Stimulated activated CD4-positive, alpha-beta T cell treated with anti-CD3 and anti-CD28 coated beads, Interleukin-2, amount 100 ng/mL, for 48 hours (primary cell): ENCODE measurements at regions not wholly inside any gene's neighbourhood (a gene's known extent, or its start where the extent isn't known, plus 50 kb on each side); places are given as distances from the start of the nearest gene placed in this dataset.

Source experiments
- DNase-seq, 2 donors: peaks; one replicate each; pipeline ENCODE4 v3.0.0-alpha.2; 2020

DNA sequence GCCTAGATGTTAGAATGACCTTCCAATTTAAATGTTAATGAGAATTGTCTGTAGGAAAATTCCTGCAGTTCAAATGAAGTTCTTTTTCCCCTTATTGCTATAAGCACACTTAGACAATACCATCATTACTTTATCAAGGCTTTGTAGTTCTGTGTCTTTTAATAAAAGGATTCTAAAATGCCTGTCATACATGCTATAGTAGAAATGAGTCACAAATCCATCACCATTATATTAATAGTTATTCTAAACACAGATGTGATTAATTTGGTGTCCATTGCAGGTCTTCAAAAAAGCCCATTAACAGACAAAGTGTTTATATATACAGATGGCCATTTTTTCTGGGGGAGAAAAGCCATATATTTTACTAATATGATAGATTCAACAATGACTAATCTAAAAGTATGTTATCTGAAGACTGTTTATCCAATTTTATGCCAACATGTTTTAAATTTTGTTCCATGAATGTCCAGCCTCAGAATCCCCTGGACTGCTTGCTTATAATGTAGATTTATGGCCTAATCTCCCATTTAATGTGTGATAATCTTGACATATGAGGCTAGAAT lies 1678.3 kb upstream of the PCDH20 start:
- no peak for DNase-seq

DNA sequence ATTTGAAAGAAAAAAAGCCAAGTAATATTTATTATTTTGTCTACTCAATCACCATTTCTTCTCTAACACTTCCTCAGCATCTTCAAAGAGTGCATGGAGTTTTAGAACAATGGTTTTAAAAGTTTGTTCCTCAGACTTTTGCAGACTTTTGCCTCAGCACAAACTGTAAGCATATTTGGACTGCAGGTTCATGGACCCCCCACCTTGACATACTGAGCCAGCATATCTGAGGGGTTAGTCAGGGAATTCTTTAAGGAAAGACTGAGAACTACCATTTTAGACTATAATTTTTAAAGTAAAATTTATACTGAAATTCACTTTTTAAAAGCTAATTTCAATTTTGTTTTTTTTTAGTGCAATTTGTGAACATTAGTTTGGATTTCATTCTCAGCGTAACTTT lies 1676.8 kb upstream of the PCDH20 start:
- DNase-seq, result no peak

DNA sequence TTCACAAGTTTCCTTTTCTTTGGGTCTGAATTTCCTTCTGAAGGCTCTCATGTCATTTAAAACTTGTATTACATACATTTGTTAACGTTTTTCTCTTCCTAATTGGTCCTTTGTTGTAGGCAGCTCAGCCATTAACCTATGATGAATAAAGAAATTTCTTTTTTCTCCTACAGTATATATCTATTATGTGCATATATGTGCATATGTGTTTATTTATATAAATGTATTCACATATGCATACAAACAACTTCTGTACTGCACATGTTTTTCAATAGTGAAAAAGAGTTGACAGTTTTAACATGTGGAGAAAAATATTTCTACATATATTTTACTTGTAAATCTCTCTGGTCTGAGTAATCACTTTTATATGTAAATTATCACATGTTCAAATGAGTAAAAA lies 1674.9 kb upstream of the PCDH20 start:
- DNase-seq, result no peak

DNA sequence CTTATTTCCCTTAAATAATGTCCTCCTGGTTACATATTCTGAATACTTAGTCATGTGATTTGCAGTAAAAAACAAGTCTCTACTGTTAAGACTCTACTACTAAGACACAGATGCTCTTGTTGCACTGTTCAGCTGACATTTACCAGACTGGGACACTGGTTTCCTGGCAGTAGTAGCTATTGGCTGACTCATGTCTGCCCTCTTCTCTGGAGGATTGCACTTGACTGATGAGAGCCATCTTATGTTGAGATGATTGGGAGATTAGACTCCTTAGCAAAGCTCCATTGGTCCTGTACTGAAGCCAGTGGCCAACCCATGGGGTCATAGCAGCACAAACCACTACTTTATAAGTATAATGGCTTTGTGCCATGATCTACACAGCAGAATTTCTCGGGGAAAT lies 1672.6 kb upstream of the PCDH20 start:
- no peak for DNase-seq

DNA sequence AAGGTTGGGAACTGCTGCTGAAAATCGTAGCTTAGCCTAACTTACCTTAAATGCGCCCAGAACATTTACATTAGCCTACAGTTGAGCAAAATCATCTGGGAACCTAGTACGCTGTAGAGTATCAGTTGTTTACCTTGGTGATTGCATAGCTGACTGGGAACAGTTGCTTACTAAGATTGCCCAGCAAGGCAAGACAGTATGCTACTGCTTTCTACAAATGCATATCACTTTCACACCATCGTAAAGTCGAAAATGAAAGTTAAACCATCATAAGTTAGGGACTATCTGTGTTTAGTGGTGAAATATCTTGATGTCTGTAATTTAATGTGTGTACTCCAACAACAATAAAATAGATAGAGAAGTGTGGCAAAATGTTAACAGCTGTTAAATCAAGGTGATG lies 1670.6 kb upstream of the PCDH20 start:
- no peak for DNase-seq

DNA sequence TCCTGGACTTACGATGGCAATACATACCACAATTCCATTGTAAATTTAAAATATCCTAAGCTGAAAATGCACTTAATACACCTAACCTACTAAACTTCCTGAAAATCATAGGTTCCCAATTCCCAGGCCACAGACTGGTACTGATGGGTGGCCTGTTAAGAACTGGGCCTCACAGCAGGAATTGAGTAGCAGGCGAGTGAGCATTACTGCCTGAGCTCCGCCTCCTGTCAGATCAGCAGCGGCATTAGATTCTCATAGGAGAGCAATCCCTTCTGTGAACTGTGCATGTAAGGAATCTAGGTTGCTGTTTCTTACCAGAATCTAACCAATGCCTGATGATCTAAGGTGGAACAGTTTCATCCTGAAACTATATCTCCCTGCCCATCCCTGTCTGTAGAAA lies 1670.2 kb upstream of the PCDH20 start:
- DNase-seq, result no peak

DNA sequence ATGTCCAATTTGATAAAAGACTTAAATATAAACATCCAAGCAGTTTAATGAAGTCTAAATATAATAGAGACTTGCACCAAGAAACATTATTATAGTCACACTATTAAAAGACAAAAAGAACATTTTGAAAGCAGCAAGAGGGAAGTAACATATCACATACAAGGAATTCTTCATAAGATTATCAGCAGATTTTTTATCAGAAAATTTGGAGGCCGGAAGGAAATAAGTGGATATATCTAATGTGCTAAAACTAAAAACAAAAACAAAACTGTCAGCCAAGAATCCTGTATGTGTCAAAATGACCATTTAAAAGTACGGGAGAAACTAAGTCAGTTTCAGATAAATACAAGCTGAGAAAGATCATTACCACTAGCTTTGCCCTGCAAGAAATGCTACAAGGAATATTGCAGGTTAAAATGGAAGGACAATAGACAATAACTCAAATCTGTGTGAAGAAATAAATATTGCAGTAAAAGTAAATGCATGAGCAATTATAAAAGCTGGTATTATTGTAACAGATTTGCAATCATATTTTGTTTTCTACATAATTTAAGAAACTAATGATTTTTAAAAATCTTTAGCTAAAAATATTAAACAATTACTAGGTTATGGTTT lies 1665.9 kb upstream of the PCDH20 start:
- no peak for DNase-seq

DNA sequence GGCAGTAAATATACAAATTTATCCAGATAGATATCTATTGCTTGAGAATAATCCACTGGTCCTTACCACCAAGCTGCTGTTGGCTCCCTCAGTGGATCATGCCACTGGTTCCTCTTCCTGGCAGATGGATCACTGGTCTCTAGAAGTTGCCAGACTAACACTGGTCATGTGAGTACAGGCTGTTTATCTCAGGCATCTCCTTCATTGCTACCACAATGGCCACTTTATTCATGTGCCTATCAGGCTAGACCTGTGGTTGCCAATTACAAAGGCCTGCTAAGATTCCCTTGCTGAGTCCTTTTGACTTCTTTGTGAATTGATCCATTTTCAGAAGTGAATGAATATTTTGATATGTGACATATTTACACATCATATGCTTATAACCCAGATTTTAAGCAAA lies 1659.5 kb upstream of the PCDH20 start:
- DNase-seq, result no peak

DNA sequence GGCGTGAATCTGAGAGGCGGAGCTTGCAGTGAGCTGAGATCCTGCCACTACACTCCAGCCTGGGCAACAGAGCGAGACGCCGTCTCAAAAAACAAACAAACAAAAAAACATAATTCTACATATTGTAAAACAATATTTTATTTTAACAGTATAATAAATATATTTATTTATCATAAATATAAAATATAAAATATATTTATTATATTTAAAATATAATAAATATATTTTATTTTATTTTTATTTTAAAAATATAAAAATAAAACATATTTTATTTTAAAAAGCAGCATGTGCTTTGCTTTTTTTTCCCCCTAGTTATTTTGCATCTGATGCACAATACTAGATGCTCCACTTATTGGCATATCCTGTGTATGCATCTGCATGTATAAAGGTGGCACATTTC lies 1634.6 kb upstream of the PCDH20 start:
- no peak for DNase-seq

DNA sequence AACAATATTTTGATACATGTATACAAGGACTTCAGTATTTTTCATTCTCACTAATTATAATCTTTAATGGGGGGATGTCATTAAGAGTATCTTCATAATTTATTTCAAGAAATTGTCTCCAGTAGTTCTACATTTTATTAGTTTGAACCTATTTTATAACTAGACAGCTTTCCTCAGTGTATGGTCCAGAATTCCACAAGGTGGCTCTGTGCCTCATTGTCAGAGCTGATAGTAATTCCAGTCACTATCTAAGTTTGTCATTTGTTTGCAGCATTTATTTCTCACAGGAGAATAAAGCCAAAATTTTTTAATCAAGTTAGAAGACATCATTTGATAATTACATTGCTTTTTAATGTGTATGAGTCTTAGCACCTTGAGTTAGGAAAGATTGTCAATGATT lies 1633.0 kb upstream of the PCDH20 start:
- no peak for DNase-seq

DNA sequence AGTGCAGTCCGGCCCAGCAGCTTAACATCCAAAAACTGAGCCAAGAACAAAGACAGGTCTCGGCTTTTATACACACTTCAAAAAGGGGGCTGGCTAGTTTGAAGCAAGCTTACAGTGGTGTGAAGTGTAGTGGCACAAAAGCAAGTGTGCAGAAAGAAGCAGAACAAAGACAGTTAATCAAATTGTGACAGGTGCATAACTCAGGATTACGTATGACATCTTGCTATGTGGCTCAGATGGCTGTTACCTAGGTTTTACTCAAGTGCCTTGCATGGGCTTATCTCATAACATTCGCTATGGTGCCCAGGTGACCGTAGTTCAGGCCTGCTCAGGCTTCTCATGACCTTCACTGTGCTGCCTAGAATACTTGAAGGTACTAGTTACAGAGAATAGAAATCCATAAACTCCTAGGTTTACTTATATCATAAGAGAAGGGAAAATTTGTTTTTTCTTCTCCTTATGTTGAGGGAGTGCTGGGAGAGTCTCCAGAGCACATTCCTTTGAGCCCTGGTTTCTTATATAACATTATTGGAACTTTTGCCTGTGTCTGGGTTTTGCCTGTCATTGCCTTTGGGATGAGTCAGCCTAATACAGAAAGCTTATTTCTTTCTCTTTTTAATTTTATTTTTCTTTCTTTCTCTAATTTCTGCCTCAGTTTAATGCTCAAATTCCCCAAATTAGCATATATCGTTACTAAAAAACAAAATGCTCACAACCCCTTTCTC lies 1629.1 kb upstream of the PCDH20 start:
- no peak for DNase-seq

DNA sequence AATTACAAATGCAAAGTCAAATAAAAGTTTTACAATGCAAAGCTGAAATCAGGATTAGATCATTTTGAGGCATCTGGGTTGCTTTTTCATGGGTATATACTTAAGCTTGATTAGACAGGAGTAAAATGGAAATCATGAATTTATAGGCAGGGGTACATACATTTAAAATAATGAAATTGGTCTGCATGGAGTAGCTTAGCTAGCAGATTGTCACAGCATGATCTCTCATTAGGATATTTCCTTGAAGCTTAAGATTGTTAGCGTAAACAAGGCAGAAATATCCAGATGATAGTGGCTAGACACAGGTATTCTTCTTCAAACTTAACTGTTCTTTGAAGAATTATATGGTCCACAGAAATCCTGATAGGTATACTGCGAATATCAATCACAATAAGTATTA lies 1627.0 kb upstream of the PCDH20 start:
- no peak for DNase-seq

DNA sequence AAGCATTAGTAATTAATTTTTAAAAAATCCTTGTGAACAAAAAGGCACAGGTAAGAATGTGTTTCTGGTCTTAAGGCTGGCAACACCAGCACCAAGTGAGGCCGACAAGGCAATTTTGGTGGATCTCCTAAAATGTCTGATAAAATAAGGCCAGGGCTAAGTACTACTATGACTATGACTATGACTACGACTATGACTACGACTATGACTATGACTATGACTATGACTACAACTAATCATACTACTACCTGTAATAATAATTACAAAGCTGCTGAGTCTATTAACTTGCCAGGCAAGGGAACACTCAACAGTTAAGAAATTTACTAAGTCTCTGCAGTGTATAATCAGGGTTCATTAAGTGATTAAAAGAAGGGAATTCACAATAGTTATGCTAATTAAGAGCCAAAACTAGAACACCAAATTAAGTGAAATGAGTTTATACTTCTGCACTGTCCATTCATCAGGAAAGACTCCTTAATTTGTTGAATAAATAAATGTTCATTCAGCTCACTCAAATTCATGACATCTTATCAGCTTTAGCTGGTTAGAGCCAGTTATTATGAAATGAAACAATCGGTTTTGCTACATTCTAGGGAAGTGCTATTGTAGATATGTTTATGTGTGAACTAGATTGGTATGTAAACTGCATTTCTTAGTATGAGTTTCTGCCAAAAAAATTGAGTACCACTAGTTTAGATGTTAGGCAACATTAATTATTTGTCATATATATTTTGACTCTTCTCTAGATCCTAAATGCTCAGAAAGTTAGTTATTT lies 1626.2 kb upstream of the PCDH20 start:
- no peak for DNase-seq

DNA sequence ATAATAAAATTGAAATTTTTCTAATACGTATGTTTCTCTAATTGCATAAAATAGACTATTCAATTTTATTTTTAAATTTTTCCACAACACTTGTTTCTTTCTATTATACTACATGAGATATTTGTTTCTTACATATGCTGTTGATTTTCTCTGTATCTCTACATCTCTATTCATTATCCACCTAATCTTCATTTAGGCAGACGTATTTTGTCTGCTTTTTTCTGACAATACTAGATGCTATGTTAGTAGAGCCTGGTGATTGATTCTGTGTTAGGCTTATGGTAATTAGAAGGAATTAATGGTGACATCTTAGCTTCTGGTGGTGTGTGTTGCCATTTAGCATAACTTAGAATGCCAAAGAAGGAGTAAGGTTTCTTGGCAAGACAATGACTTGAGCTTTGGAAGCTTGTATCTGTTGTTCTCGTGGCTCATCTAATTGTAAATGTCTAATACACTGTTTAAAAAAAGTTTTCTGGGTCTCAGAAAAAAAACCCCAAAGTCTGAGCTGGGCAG lies 1610.7 kb upstream of the PCDH20 start:
- DNase-seq, result no peak

DNA sequence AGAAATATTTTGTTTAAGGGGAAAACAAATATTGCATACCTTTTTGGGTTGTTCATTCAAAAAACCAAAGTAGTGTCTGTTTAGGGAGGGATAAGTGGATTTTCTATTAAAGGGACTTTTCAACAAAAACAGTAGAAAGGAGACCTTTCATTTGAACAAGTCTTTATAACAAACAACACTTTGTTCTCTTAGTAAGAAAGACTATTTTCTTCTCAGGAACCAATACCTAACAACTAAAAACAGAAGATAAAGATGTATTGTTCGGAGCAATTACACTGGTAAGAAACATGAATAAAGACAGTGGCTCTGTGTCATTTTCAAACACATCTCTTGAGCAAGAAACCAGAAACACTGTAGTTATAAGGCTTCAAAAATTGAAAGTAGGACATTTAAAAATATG lies 1610.1 kb upstream of the PCDH20 start:
- DNase-seq, result no peak

DNA sequence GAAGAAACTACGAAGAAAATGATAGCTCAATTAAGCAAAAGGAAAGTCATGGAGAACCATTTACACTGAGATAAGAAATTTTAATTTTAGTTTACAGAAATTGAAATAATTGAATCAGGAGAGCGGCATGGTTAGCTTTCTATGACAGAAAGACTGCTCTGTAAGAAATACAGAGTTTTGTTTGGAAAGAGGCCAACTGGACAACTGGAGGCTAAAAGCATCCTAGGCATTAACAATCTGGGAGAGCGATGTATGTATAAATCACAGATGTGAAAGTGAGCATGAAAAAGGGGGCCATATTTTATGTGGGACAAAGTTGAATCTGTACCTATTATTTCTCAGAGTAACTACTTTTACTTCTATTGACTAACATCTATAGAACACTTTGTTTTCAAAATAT lies 1608.8 kb upstream of the PCDH20 start:
- no peak for DNase-seq

DNA sequence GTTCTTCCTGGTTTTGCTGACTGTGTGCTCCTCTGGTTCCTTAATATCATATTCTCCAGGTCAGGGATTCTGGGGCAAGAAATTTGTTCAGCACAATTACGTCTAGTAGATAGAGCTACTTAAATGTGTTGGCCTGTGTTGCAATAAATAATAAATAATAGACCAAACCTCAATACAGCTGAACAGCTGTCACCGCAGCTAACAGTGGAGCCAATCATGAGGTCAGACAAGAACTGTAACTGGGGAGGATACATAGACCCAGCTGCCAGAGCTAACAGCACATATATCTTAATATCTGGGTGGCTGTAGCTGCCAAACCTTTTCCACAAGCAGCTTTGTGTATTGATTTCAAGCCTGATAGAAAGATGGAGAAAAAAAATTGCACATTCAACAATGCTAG lies 1596.3 kb upstream of the PCDH20 start:
- DNase-seq, result no peak

DNA sequence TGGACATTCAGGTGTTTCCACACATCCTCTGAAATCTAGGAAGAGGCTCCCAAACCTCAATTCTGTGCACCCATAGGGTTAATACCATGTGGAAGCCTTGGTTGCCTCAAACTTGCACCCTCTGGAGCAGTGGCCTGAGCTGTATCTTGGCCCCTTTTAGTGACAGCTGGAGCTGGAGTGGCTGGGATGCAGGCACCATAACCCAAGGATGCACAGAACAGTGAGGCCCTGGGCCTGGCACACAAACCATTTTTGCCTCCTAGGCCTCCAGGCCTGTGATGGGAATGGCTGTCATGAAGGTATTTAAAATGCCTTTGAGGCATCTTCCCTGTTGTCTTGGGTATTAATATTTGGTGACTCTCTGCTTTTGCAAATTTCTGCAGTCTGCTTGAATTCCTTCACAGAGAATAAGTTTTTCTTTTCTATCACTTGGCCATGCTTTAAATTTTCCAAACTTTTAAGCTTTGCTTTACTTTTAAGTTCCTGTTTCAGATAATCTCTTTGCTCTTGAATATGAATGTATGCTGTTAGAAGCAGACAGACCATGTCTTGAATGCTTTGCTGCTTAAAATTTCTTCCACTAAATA lies 1594.5 kb upstream of the PCDH20 start:
- no peak for DNase-seq

DNA sequence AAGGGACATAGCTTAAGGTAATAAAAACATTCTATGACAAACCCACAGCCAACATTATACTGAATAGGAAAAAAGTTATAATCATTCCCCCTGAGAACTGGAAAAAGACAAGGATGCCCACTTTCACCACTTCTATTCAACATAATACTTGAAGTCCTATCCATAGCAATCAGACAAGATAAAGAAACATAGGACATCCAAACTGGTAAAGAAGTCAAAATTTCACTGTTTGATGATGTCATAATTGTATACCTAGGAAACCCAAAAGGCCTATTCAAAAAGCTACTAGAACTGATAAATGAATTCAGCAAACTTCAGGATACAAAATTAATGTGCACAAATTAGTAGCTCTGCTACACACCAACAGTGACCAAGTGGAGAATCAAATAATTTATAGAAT lies 1590.0 kb upstream of the PCDH20 start:
- DNase-seq, result no peak

DNA sequence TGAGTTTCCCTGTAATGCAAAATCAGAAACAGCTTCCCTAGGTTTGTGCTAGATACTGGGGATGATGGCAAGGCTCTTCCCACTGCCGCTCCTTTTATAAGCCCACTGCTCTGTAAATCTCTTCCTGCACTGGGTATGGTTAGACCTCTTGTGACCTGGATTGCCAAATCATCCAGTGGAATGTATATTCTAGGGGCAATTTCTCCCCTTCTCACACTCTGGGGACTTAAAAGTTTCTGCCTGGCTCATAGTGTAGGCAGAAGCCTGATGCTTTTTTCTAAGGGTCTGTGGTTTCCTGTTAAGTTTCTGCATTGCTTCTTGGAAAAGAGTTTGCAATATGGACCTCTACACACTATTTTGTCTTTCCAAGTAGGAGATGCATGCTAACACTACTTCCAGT lies 1582.0 kb upstream of the PCDH20 start:
- DNase-seq, result no peak

DNA sequence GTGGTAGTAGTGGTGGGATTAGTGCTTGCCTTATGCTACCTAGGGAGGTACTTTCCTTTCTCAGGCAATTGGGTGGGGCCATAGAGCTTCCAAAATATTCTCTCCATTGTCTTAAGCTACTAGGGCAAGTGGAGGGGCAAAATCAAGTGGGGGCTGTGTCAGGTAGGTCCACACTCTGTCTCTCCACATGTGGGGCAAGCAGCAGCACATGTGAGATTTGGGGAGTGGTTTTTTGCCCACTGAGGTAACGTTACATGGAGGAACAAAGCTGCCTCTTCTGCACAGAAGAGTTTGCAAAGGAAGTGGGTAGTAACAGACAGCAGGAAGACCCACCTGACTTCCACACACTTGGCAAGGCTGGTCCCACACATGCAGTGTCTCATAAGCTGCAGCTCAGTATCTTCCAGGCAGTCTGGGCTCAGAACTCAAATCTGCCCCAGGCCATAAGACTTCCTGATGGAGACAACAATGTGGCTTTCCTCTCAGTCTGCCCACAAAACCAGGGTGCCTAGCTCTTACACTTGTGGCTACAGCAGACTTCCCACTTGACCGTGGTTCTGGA lies 1581.5 kb upstream of the PCDH20 start:
- no peak for DNase-seq

DNA sequence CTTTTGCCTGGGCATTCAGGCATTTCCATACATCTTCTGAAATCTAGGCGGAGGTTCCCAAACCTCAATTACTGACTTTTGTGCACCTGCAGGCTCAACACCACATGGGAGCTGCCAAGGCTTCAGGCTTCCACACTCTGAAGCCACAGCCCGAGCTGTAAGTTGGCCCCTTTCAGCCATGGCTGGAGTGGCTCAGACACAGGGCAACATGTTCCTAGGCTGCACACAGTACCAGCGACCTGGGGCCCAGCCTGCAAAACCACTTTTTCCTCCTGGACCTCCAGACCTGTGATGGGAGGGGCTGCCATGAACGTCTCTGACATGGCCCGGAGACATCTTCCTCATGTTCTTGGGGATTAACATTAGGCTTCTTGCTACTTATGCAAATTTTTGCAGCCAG lies 1558.2 kb upstream of the PCDH20 start:
- DNase-seq, result no peak

DNA sequence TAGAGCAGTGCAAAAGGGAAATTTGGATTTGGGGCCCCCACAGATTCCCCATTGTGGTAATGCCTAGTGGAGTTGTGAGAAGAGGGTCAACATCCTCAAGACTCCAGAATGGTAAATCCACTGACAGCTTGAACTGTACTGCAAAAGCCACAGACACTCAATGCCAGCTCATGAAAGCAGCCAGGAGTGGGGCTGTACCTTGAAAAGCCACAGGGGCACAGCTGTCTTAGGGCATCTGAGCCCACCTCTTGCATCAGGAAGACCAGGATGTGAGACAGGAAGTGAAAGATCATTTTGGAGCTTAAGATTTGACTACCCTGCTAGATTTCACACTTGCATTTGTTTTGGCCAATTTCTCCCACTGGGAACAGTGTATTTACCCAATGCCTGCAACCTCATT lies 1548.9 kb upstream of the PCDH20 start:
- no peak for DNase-seq
